DMS79 treated with DMSO at 0.1 percent for 48 hours (cell line): ENCODE measurements at regions not wholly inside any gene's neighbourhood (a gene's known extent, or its start where the extent isn't known, plus 50 kb on each side); places are given as distances from the start of the nearest gene placed in this dataset.

Source experiments
- DNase-seq: peaks from one replicate; lab custom pipeline; 2025; lab: John Stamatoyannopoulos, UW

DNA sequence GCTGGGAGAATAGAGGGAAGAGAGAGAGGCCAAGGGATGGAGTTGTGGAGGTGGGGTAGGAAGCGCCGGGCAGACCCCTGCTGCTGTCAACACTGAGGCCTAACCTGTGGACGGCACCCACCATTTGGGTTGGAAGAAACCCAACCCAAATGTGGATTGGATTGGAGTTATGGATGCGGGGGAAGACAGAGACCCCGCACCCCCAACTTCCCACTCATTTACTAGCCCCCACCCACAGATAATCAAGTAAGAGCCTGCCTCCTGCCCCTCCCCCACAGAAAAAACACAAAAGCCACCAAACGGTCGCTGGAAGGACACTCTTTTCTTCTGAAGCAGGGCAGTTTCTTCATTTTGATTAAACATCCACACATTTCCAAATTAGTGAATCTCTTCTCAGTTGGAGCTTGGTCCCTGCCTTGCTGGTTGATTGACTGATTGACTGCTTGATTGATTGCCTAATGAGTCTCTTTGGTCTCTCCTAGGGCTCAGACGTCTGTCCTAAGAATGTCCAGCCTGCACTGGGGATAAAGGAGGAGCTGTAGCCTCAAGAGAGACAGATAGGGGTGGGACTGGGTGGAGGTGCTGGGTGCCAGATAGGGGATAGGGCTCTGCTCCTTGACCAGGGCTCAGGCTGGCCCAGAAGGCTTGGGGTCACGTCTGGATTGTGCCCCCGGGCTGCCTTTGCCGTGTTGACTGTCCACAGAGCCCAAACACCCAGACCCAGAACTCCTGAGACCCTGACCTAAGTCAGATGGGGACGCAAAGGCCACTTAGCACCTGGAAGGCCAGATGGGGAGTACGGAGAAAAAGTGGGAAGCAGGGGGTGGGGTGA, 74.9 kb upstream of the FOXP4 start:
- no peak for DNase-seq

- DNase-seq: no peak
Observed at GRCh38 chr6:41474213-41474933, 71.8 kb upstream of the FOXP4 start.

DNA sequence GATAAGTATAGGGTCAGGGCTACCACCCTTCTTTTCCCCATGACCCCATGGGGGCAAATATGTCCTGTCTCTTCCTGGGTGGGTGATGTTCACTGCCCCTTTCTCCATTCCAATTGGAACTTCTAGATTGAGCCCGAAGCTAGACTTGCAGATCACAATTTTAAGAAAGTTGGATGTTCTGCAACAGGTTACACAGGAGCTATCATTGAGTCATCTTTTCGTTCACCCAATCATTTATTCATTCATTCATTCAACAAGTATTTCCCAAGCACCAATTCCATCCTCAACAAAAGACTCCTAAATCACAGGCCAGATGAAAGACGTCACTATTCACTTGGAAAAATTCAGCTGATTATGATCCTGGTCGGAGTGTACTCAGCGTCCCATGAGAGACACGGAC, 71.0 kb upstream of the FOXP4 start:
- DNase-seq: no peak

DNA sequence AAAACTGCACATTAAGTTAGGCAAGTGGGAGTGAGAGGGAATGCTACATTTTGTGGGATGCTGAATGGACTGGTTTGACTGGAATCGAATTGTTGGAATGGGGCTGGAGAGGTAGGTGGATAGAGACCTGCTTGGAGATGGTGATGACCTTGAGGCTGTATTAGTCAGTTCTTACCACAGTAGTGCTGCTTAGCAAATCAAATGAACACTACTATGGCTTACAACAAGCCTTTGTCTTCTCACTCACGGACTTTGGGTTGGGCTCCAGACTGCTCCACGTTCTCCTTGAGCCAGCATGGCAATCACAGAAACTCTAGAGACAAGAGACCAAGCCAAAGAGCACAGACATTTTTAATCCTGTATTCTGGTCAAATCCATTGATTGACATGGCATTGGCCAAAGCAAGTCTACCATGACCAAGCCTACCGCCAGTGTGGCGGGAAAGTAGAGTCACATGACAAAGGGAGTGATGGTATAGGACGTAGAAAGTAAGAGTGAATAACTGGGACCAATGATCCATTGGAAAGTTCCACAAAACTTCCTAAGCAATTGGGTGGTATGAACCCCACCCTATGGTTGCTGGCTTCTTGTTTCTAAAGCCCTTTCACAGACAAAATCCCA, 70.3 kb upstream of the FOXP4 start:
- no peak for DNase-seq

DNA sequence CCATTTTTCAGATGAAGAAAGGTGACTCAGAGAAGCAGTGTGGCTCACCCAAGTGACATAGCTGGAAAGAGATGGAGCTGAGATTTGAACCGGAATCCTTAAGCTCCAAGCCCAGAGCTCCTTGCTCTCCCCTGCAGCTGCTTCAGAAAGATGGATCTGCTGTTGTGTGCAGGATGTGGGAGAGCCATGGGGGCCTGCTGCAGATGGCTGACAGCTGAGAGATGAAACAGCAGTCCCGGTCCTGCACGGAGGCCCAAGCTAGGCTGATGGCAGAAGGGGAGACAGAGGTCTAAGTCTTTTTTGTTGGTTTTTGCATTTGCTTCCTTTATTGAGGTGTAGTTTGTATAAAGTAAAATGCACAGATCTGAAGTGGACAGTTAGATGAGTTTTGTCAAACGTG, 69.8 kb upstream of the FOXP4 start:
- no peak for DNase-seq

GRCh38 chr6:41477572-41477971, 68.6 kb upstream of the FOXP4 start:
- no peak for DNase-seq

- no peak for DNase-seq
Observed at GRCh38 chr6:41483943-41484342, 62.2 kb upstream of the FOXP4 start.

GRCh38 chr6:41487860-41488432, 58.2 kb upstream of the FOXP4 start:
- no peak for DNase-seq

DNA sequence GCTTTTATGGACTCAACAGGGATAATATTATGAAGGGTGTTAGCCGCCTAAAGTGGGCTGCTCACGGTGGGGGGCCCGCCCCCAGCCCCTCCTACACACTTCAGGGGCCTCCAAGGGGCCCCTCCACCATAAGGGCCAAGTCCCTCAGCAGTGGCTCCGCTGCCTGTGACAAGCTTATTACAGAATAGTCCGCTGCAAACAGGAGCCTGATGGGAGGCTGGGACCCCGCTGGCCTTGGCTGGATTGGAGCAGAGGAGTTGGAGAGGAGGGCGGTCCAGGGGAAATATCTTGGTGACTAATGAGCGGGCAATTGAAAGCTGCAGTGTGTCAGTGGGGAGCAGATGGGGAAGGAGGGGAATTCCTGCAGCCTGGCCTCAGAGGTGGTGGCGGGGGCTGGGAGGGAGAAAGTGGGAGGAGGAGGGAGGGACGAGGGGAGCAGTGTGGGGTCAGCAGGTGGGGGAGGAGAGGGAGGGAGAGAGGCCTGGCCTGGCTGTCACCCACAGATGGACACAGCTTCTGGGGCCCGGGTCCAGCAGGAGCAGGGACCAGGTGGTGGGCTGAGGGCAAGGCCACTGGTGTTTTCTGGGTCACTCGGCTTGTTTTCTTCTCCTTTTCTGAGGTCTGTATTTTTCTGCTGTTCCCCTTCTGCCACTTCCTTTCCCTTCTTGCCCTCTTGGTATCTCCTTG, 57.6 kb upstream of the FOXP4 start:
- peak; percentile 24 for DNase-seq

DNA sequence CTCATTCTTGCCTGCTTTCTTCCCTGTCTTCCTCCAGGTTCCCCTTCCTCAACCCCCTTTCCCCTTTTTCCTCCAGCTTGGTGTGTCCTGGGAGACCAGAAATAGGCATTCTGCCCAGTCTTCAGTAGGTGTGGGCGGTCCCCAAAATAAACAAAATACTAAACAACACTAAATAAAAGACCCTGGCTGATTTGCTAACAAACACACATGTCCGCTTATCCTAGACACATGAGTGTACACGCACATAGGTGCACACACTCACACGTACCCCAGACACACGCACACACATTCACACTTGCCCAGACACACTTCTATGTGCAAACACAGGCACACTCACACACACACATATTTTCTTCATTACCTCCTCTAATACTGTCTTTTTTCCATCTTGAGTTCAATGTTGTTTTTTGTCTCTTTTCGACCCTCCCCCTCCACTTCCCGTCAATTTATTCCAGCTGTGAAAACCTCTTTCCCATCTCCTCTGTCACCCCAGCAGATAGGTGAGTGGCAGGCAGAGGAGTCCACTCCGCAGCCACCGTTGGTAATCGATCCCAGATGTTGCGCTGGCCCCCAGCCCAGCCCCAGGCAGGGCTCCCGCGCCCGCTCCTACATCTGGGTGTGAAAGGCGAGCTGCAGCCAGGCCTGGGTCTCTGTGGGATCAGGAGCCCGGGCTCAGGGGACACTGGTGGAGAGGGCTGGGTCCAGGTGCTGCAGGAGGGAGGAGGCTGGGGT, 56.9 kb upstream of the FOXP4 start:
- DNase-seq: no peak

DNA sequence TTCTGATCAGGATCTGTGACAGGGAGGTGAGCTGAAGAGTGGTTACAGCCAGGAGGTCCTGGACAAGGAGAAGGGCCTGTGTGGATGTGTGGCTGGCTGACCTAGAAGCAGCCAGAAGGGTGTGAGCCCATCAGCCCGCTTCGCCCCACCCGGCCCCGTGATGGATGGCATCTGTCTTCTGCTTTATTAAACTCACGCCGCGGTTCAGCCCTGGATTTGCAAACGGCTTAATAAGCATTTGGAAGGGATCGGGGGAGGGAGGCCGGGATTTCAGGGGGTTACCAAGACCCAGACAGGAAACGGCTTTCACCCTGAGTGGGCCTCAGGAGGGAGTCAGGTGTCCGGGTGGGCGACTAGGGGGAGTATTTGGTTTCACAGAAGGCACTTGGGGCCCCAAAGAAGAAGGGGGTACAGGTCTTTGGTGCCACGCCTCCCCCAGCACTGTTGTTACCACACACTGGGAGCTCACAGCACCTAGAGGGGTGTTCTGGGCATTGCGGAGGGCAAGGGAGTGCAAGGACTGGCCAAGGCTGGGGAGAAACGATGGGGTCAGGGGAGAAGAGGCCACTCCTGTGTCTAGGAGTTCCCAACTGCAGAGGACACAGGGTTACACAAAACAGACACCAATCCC, 53.8 kb upstream of the FOXP4 start:
- DNase-seq: no peak

DNA sequence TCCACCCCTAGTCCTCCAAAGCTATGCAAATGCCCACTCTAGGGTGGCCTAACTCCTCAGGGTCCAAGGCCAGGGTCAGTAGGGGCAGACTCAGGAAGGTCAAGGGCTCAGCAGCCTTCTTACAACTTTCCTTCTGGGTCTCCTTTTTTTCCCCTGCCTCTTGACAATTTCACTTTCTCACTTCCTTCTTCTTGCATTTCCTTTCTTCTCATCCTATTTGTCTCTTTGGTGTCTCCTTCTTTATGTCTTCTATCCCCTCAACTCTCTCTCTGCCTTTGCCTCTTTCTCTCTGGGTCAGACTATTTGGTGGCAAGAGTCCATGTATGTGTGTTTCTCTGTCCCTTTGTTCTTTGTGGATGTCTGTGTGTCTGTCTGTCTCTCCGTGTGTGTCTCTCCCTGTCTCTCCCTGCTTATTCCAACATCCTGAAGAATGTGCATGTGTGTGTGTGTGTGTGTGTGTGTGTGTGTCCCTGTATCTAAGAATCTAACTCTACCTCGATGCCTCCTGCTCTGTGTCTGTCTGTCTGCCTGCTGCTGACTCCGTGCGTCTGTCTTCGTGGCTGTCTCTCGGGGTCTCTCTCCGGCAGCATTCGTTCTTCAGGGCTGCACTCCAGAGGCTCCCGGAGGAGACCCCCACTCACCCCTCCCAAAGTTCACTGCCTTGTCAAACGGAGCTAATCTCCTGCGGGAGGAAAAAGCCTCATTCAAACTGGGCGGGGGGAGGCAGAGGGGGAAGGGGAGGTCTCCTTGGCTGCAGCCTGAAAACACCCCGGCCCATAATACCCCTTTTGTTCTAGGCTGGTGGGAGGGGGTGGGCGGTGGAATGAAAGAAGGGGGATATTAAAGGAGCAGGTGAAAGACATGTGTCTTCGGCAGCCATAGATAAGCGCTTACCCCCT, 51.7 kb upstream of the FOXP4 start:
- DNase-seq: no peak
